NCI-H1417 (cell line): ENCODE measurements at regions not wholly inside any gene's neighbourhood (a gene's known extent, or its start where the extent isn't known, plus 50 kb on each side); places are given as distances from the start of the nearest gene placed in this dataset.
"Not testable (repeated sequence)": the region's sequence is repeated elsewhere in the genome, so short reads cannot be mapped to it uniquely, and the experiment has no call there.

ENCODE experiments used
- DNase-seq, 3 experiments: peaks; one replicate each; lab custom pipeline; 2025; lab: John Stamatoyannopoulos, UW

DNA sequence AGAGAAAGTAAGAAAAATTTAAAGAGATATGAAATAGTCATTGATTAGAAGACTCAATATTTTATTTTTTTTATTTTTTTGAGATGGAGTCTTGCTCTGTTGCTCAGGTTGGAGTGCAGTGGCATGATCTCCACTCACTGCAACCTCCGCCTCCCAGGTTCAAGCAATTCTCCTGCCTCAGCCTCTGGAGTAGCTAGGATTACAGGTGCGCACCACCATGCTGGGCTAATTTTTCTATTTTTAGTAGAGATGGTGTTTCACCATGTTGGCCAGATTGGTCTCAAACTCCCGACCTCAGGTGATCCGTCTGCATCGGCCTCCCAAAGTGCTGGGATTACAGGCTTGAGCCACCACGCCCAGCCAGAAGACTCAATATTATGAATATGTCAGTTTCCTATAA is 672.6 kb downstream of the UQCRFS1 start:
- not testable (repeated sequence) for DNase-seq

GRCh38 chr19:28539759-28540158 is 673.2 kb downstream of the UQCRFS1 start:
- no peak for DNase-seq

- DNase-seq, result not testable (repeated sequence)
Measured at GRCh38 chr19:28538579-28538978, 674.4 kb downstream of the UQCRFS1 start.

DNA sequence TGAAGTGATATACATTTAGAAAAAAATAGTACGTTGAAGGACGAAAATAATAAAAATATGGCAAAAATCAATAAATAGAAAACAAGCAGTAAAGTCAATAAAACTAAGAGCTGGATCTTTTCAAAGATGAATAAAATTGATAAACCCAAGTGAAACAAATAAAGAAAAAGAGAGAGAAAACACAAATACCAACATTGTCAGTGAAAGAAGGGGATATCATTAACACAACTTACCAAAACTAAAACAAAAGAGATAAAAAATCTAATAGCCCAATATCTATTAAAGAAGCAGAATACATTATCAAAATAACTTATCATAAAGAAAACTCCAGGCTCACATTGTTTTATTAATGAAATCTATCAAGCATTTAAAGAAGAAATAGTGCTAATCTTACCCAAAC is 675.1 kb downstream of the UQCRFS1 start:
- DNase-seq, result no peak

DNA sequence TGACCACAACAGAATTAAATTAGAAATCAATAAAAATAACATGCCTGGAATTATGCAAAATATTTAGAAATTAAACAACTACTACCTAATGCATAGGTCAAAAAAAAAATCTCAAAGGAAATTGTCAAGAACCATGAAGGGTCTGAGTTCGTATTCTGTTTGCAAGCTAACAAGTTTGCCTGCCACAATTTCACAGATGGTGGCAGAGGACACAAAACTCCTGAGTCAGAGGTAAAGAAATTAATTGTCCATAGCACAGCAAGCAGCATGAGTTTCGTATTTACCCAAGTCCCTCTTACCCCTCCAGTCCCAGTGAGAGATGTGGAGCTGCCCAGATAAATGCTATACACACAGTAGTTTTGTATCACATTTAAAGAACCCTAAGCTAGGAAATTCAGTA is 675.9 kb downstream of the UQCRFS1 start:
- no peak for DNase-seq

DNA sequence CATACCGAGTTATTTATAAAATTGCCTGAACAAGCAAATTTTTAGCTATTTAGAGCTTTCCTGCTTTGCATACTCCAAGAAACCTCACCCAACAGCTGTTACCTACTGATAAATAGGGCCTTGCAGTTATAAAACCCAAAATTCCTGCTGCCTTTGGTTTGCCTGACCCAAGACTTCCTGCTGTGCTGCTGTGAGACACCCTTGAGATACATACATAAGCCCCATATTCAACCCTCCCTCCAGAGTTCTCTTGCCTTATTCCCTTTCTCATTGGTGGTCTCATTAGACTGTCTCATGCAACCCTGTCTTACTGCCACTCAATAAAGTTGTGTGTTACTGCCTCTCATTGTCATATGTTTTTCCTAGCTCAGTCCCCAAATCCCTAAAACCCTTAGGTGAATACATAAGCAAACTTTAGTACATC is 677.6 kb downstream of the UQCRFS1 start:
- no peak for DNase-seq

DNA sequence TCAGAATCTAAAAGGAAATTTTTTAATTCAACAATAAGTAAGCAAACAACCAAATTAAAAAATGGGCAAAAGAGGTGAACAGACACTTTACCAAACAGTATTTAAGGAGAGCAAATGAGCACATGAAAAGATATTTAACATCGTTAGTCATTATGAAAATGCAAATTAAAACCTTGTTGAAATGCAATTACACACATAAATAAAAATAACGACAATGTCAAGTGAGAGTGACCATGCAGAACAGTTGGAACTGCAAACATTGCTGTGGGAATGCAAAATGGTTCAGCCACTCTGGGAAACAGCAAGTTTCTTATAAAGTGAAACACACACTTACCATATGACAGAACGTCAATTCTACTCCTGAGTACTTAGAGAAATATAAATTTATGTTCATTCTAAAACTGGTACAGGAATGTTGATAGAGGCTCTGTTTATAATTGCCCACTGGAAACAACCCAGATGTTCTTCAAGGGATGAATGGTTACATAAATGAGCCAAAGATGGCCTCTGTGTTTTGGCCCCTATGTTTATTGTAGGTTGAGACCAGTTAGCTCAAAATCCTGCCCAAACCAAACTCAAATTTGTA is 678.1 kb downstream of the UQCRFS1 start:
- no peak for DNase-seq

DNA sequence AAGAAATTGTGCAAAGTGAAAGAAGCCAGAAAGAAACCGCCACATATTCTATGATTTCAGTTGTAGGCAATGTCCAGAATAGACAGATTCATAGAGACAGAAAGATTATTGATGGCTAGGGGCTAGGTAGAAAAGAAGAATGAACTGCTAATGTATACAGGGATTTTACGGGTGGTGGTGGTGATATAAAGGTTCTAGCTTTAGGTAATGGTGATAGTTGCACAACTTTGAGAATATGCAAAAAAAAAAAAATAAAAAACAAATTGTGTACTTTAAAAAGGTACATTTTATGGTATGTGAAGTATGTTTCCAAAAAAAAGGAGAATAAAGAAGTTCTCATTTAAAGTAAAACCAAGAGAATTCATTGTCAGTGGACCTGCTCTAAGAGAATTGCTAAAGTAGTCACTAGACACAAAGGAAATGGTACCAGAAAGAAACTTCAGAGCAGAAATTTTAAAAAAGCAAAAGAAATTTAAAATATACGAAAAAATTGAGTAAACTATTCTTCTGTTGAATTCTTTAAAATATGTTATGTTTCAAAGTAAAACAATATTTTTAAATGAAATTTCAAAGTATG is 680.1 kb downstream of the UQCRFS1 start:
- DNase-seq, result no peak

DNA sequence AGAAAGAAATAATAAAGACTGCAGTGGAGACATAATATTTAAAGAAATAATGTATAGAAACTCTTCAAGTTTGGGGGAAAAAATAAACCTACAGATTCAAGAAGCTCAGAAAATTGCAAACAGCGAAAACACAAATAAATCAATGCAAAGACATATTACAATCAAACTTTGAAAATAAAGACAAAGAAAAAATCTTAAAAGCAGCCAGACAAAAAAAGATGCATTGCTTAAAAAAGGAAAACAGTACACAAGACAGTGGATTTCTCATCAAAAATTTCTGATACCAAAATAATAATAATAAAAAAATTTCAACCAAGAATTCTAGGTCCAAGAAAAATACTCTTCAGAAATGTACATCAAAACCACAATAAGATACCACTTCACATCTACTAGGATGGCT is 681.0 kb downstream of the UQCRFS1 start:
- no peak for DNase-seq

DNA sequence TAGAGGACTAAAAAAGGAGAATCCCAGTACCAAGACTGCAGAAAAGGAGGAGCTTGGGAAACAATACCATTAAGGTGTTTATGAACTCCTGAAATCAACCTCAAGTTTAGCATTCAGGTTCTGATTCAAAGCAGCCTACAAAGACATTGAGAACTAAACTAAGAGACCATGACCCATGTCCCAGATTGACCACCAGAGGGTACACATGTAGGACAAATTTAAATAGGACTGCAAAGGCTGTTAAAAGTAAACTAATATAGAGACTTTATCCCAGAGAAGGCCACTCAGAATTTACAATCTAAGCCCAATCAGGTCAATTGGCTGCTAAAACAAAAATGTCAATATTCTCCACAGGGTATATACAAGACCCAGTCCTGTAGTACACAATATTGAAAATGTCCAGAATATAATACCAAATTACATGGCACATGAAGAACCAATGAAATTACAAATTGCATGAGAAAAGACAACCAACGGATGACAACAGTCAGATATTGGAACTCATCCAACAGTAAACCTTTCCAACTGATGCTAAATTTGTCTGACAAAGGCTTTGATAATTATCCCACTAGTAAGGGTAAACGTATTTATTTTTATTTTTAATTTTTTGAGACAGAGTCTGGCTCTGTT is 682.4 kb downstream of the UQCRFS1 start:
- DNase-seq, result no peak

- no peak for DNase-seq
Measured at GRCh38 chr19:28526038-28526437, 686.9 kb downstream of the UQCRFS1 start.

DNA sequence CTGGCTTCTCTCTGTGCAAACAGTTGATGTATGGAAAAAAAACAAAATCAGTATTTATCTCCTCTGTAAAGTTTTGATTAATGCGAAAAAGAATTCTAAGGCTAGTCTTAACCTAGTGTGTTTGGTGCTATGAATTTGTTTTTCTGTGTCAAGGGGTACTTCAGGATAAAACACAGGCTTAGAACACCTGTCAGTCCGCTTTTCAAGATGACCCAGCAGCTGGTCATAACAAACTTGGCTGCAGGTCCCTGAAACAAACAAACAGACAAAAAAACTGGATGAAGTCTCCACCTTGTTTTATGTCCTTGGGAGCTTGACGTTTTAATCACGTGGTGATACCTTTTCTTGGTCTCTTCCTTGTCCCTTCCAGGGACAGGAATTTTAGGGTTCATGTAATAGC is 689.3 kb downstream of the UQCRFS1 start:
- DNase-seq, result peak in 2 of 3 experiments; percentile 2 to 59

DNA sequence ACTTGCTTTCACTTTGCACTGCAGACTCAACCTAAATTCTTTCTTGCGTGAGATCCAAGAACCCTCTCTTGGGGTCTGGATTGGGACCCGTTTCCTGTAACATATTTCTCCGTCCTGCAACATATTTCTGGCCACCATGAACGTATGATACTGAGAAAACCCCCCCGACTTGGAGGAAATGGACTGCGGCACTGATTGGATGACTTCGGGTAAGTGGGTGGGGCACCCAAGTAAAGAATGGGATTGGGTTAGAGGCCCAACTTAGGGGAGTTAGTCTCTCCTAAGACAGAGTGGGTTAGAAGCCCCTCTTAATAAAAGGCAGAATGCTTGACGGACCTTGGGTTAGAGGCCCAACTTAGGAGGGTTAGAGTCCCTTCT is 690.4 kb downstream of the UQCRFS1 start:
- no peak for DNase-seq

- no peak for DNase-seq
Measured at GRCh38 chr19:28521614-28522544, 691.1 kb downstream of the UQCRFS1 start.

DNA sequence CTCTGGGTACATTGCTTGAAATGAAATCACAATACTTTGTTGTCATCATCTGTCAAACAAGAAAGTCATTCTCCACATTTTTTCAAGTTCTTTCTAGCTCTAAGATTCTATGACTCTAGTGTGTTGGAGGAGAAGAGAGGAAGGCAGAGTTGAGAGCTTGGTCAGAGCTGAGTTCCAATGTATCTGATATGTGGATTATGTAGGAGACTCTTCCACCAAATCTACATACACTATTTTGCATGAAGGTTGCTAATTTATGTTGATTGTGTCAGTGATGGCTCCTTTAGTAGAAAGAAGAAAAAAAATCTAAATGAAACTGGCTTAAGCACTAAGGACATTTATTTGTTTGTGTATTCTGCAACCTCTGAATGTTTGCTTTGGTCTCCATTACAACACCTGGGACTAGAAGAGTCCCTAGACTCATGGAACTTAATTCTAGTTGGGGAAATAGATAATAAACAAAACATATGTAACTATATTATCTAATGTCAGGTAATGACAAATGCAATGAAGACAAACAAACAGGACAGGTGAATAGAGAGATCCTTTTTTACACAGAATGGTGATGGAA is 691.9 kb downstream of the UQCRFS1 start:
- DNase-seq, result no peak

DNA sequence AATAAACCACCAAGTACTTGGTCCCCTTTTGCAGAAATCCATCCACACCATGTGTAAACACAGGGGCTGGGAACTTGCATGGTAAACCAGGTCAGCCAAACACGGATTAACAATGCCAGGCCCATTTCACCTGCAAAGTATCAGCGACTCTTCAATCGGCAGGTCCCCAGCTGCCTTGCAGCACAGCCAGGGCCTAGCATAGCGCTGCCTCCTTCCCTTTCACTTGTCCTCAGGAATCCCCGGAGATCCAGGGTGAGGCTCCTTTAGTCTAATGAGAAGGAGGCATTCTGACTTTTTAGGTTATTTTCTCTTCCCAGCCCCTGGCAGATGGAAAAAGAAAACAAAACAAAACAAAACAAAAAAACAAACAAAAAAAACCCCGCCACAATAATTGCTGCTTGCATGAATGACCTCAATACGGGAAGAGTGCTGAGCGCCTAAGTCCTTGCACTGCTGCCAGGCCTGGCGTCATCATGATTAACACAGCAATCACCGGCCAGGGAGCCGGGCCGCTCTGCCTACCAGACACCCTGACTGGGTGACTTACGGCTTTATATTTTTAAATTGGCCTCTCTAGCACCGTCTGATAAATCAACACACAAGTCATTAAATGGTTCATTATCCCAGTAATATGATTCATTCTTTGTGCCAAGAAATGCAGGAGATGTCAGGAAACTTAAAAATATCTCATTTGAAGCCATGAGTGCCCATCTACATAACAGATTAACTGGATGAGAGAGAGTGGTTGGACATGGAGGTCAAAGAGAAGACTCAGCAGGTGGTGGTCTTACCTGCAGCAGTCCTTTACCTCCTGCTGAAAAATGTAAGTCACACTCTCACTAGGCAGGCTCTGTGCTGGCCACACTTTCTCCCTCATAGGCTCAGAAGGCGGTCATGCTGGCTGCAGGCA is 692.7 kb downstream of the UQCRFS1 start:
- DNase-seq, result peak in 2 of 3 experiments; percentile 52 to 77

- DNase-seq, result no peak
Measured at GRCh38 chr19:28519218-28519779, 693.7 kb downstream of the UQCRFS1 start.

DNA sequence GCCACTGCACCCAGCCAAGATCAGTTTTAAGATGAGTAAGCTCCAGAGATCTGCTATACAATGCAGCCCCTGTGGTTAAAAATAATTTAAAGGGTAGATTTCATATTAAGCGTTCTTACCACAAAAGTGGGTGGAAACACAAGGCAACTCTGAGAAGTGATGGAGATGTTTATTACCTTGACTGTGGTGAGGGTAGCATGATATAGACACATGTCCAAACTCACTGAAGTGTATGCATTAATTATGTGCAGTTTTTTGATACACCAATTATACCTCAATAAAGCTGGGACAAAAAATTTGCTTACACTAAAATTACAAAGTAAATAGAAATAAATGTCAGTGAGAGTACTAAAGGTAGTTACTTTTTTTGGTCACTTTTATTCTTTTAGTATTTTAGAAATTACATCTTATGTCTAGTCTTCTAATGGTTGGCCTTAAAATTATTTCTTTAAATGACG is 696.5 kb downstream of the UQCRFS1 start:
- no peak for DNase-seq

DNA sequence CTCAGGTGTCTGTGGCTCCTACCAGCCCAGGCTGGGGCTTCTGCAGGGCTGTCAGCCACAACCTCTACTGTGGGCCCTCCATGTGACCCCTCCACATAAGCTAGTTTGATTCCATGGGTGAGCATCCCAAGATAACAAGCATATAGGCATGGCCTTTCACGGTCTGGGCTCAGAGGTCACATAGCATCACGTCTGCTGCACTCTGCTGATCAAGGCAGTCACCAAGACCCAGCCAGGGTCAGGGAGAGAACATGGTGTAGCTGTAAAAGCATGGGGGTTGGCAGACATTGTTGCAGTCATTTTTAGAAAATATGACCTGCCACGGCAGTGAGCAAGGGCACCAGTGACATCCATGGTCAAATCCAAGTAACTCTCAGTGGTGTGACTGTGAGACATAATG is 698.8 kb downstream of the UQCRFS1 start:
- no peak for DNase-seq

- no peak for DNase-seq
Measured at GRCh38 chr19:28511655-28512054, 701.3 kb downstream of the UQCRFS1 start.
